GM23248 (cell line): ENCODE measurements at regions not wholly inside any gene's neighbourhood (a gene's known extent, or its start where the extent isn't known, plus 50 kb on each side); places are given as distances from the start of the nearest gene placed in this dataset.

Source experiments
- DNase-seq: peaks from one replicate; pipeline ENCODE4 v3.0.0-alpha.2; 2015
- H2AFZ ChIP-seq: fragments of 200-600 bp; sonication (generic); 2 replicates; pipeline ENCODE4 v1.6.1; 2016; ENCODE audit warnings: antibody characterized with exemption
- H3F3A ChIP-seq: fragments of 200-600 bp; sonication (generic); 2 replicates; pipeline ENCODE4 v1.6.1; 2016; ENCODE audit warnings: mild to moderate bottlenecking, antibody characterized with exemption, mixed run types; ENCODE audit not compliant: insufficient read depth
- H3K27ac ChIP-seq: fragments of 200-600 bp; sonication (generic); 2 replicates; pipeline ENCODE4 v1.5.1; 2016; ENCODE audit warnings: mild to moderate bottlenecking
- H3K27me3 ChIP-seq: fragments of 200-600 bp; sonication (generic); replicated peaks from 2 replicates; pipeline ENCODE4 v1.6.1; 2016; ENCODE audit warnings: mild to moderate bottlenecking; ENCODE audit not compliant: insufficient read depth
- H3K36me3 ChIP-seq: fragments of 200-600 bp; sonication (generic); 2 replicates; pipeline ENCODE4 v1.6.1; 2016; ENCODE audit warnings: low read depth, mild to moderate bottlenecking
- H3K4me1 ChIP-seq: fragments of 200-600 bp; sonication (generic); 2 replicates; pipeline ENCODE4 v1.6.1; 2016; ENCODE audit warnings: mild to moderate bottlenecking; ENCODE audit not compliant: insufficient read depth
- H3K4me2 ChIP-seq: fragments of 200-600 bp; sonication (generic); one replicate; pipeline ENCODE4 v1.6.1; 2016; ENCODE audit warnings: mild to moderate bottlenecking; ENCODE audit not compliant: unreplicated experiment
- H3K4me3 ChIP-seq: fragments of 200-600 bp; sonication (generic); 2 replicates; pipeline ENCODE4 v1.5.1; 2016; ENCODE audit warnings: mild to moderate bottlenecking
- H3K79me2 ChIP-seq: fragments of 200-600 bp; sonication (generic); 2 replicates; pipeline ENCODE4 v1.6.1; 2016; ENCODE audit warnings: mild to moderate bottlenecking; ENCODE audit not compliant: insufficient read depth
- H3K9ac ChIP-seq: fragments of 200-600 bp; sonication (generic); 2 replicates; pipeline ENCODE4 v1.6.1; 2016; ENCODE audit warnings: mild to moderate bottlenecking
- H3K9me2 ChIP-seq: fragments of 200-600 bp; sonication (generic); 2 replicates; pipeline ENCODE4 v1.6.1; 2016; ENCODE audit warnings: mixed run types, mild to moderate bottlenecking, moderate library complexity; ENCODE audit not compliant: insufficient read depth
- H3K9me3 ChIP-seq: fragments of 200-600 bp; sonication (generic); one replicate; pipeline ENCODE4 v1.6.1; 2017; ENCODE audit warnings: low read depth
- H4K20me1 ChIP-seq: fragments of 200-600 bp; sonication (generic); 2 replicates; pipeline ENCODE4 v1.6.0; 2016; ENCODE audit not compliant: insufficient read depth
- EZH2 ChIP-seq: fragments of 200-600 bp; sonication (generic); IDR thresholded peaks from 2 replicates; pipeline ENCODE4 v1.6.1; 2018; ENCODE audit warnings: antibody characterized with exemption, mild to moderate bottlenecking; ENCODE audit not compliant: insufficient read depth, poor library complexity, severe bottlenecking
- EZH2phosphoT487 ChIP-seq: fragments of 200-600 bp; sonication (generic); IDR thresholded peaks from 2 replicates; pipeline ENCODE4 v1.6.1; 2018; ENCODE audit warnings: antibody characterized with exemption, moderate library complexity, mild to moderate bottlenecking, low read depth; ENCODE audit not compliant: insufficient read depth
- WGBS, 2 experiments: methylation state at CpG; one replicate each; pipeline ENCODE4 v1.1.6; 2015 to 2017; ENCODE audit warnings: low lambda C conversion rate in 2 of 2, low coverage in 1 of 2; ENCODE audit errors: missing lambda C conversion rate in 2 of 2; 5-methylcytosine and 5-hydroxymethylcytosine counted together
- in situ Hi-C: fragments of 300-500 bp; cut with MboI; formaldehyde crosslinking; loops from 2 replicates; pipeline ENCODE4 v1.15.0; 2020

- WGBS, 2 experiments: 94 to 96% methylated on average over 9 of the region's 9 CpGs
- in situ Hi-C loops: no loop called here
These were observed 101.8 kb downstream of the HS1BP3 start for GRCh38 chr2:20549144-20549543.

DNA sequence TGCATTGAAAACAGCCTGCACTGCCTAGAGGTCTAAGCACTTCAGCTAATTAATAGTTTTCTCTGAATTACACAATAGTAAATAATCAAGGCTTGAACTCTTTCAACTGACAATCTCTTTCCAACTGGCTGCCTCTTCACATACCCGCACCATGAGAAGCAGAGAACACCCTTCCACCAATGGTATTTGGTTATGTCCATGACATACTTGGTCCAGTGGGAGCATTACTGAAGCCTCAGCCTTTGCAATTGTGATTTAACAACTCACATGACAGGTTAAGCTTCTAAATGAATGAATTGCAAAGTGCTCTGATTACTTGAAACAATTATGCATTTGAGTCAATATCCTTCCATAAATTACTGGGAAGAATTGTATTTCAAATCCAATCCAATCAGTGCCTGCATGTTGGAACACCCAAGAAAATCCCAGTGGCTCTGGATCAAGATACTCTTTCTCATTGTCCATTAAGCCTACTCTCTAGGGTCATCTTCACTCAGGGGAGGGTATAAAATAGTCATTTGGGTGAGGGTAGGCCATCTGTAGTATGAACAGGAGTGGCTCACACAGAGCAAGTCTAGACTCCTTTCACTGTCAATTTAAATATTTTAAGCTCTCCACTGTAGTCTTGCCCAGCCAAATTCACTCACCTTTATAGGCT is 101.1 kb downstream of the HS1BP3 start:
- Histone ChIP-seq H3K79me2 (no peaks in the 10 kb centered on the region), H3F3A (no peaks in the 10 kb centered on the region), H3K9me3 (no peaks in the 10 kb centered on the region), H2AFZ (no peak overlapping the region), H3K27me3 (no peaks in the 10 kb centered on the region), H3K4me1 (peaks cover 6% of the 10 kb centered on the region; the same call in 1 of the 2 replicates), H3K36me3 (no peaks in the 10 kb centered on the region), H3K9me2 (no peaks in the 10 kb centered on the region), H3K27ac (no peak overlapping the region), H3K9ac (no peak overlapping the region), H3K4me3 (no peak overlapping the region), H3K4me2 (no peak overlapping the region), H4K20me1 (no peaks in the 10 kb centered on the region)
- 53 to 55% methylated on average over 1 of the region's 1 CpG for WGBS, 2 experiments
- no peak for DNase-seq
- in situ Hi-C loops: no loop called here
- TF ChIP-seq EZH2: no peak
- no peak for TF ChIP-seq EZH2phosphoT487

More at GRCh38 chr2:20549144-20549543, 101.8 kb downstream of the HS1BP3 start:
- Histone ChIP-seq H3K4me1 (peaks cover 6% of the 10 kb centered on the region; the same call in 1 of the 2 replicates), H3K9me3 (no peaks in the 10 kb centered on the region), H3K27ac (no peak overlapping the region), H3F3A (no peaks in the 10 kb centered on the region), H3K4me3 (no peak overlapping the region), H3K9ac (no peak overlapping the region), H3K27me3 (no peaks in the 10 kb centered on the region), H3K36me3 (no peaks in the 10 kb centered on the region), H3K9me2 (no peaks in the 10 kb centered on the region), H3K79me2 (no peaks in the 10 kb centered on the region), H3K4me2 (no peak overlapping the region), H2AFZ (no peak overlapping the region), H4K20me1 (no peaks in the 10 kb centered on the region)
- DNase-seq: no peak
- no peak for TF ChIP-seq EZH2
- no peak for TF ChIP-seq EZH2phosphoT487

DNA sequence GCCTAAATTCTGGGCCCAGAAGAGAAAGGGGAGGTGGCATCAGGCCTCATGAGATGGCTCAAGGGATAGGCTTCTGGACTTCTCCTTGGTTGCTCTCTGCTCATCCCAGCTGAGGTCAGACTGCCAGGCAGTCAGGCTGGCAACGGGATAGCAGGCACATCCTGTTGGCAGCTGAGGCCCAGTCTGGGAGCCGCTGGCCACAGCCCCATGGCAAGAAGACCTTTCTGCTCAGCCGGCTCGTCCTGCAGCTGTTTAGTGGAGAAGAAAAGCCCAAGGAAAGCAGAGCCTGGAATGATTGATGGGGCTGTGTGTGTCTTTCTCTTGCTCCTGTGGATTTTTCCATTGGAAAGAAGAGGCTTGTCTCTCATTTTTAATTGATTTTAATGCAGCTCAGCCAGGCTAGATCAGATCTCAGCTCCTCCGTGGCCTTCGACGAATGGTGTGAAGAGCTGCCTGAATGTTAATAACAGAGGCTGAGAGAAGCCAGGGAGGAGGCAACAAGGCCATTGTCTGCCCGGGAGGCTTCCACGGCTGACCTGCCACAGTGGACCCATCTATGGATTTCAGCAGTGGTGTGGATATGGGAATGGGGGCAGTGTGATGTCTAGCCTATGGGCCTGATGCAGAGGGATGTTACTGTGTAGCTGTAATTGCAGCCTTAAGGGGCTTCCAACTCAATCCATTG is 99.5 kb downstream of the HS1BP3 start:
- Histone ChIP-seq H2AFZ (0 out of 2 replicates have a peak overlapping the region, but pooled peaks have one; percentile 9), H3K9me3 (no peaks in the 10 kb centered on the region), H3K9ac (no peak overlapping the region), H3K36me3 (no peaks in the 10 kb centered on the region), H3K4me2 (peak overlapping the region; percentile 2), H3K4me3 (no peak overlapping the region), H3K4me1 (peaks cover 6% of the 10 kb centered on the region; the same call in 1 of the 2 replicates), H3K27me3 (no peaks in the 10 kb centered on the region), H3F3A (no peaks in the 10 kb centered on the region), H3K27ac (no peak overlapping the region), H3K79me2 (no peaks in the 10 kb centered on the region), H3K9me2 (no peaks in the 10 kb centered on the region), H4K20me1 (no peaks in the 10 kb centered on the region)
- TF ChIP-seq EZH2phosphoT487 (no peak), EZH2 (no peak)
- WGBS, 2 experiments: 26 to 35% methylated on average over 9 of the region's 9 CpGs
- in situ Hi-C loops: no loop called here
- peak; percentile 61 for DNase-seq

- TF ChIP-seq EZH2 (no peak), EZH2phosphoT487 (no peak)
- peaks cover 6% of the 10 kb centered on the region; the same call in 1 of the 2 replicates for H3K4me1 ChIP-seq
- no peak overlapping the region for H3K4me3 ChIP-seq
- in situ Hi-C loops: no loop called here
- no peaks in the 10 kb centered on the region for H3K79me2 ChIP-seq
- H3K27ac ChIP-seq: no peak overlapping the region
- no peaks in the 10 kb centered on the region for H3K36me3 ChIP-seq
- no peaks in the 10 kb centered on the region for H3F3A ChIP-seq
- H3K9me3 ChIP-seq: no peaks in the 10 kb centered on the region
- H3K9ac ChIP-seq: no peak overlapping the region
- no peak overlapping the region for H2AFZ ChIP-seq
- 93 to 100% methylated on average over 5 of the region's 5 CpGs for WGBS, 2 experiments
- H3K27me3 ChIP-seq: no peaks in the 10 kb centered on the region
- no peaks in the 10 kb centered on the region for H3K9me2 ChIP-seq
- no peak overlapping the region for H3K4me2 ChIP-seq
- no peak for DNase-seq
- no peaks in the 10 kb centered on the region for H4K20me1 ChIP-seq
These were observed 99.0 kb downstream of the HS1BP3 start for GRCh38 chr2:20551945-20552328.
